OCI-LY7 (cell line): ENCODE measurements at regions not wholly inside any gene's neighbourhood (a gene's known extent, or its start where the extent isn't known, plus 50 kb on each side); places are given as distances from the start of the nearest gene placed in this dataset.

ENCODE experiments used
- CTCF ChIP-seq: fragments of 200-600 bp; sonication (generic); conservative IDR thresholded peaks from 2 replicates; pipeline ENCODE4 v1.5.1; 2014; ENCODE audit warnings: mild to moderate bottlenecking, antibody characterized with exemption, low read length, moderate library complexity, mixed read lengths
- EZH2phosphoT487 ChIP-seq: fragments of 200-600 bp; sonication (generic); IDR thresholded peaks from 2 replicates; pipeline ENCODE4 v1.6.1; 2018; ENCODE audit warnings: low read depth, borderline replicate concordance, mild to moderate bottlenecking, mixed run types, antibody characterized with exemption, low read length, moderate library complexity, mixed read lengths

GRCh38 chr15:77897896-77898406 is 179.6 kb downstream of the TBC1D2B start:
- TF ChIP-seq CTCF (no peak), EZH2phosphoT487 (no peak)
